NCI-H1105 treated with DMSO at 0.1 percent for 48 hours (cell line): ENCODE measurements at regions not wholly inside any gene's neighbourhood (a gene's known extent, or its start where the extent isn't known, plus 50 kb on each side); places are given as distances from the start of the nearest gene placed in this dataset.
"Not testable (repeated sequence)": the region's sequence is repeated elsewhere in the genome, so short reads cannot be mapped to it uniquely, and the experiment has no call there.

ENCODE experiments used
- DNase-seq: peaks from one replicate; lab custom pipeline; 2025; lab: John Stamatoyannopoulos, UW

- DNase-seq = no peak
These were observed 894.7 kb upstream of the INTU start for GRCh38 chr4:126737899-126738526.

- DNase-seq = no peak
These were observed 894.2 kb upstream of the INTU start for GRCh38 chr4:126738527-126738923.

DNA sequence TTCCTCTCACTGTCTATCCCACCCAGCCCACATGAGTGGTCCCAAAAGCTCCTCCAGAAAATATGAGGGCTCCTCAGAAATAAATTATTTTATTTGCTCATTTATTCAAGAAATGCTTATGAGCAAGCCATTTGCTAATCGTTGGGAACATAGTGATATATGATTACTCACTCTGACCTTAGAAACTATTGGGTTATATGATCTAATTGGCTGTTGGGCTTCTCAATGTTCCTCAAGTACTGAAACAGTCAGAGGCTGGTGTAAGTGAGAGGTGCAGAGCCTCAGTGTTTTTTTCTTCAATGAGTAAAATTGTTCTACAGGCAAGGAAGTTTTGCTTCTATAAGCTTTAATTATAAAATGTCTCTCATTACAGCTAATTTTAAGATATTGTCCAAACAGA, 893.8 kb upstream of the INTU start:
- no peak for DNase-seq

- DNase-seq = no peak
These were observed 892.1 kb upstream of the INTU start for GRCh38 chr4:126740687-126741086.

GRCh38 chr4:126742048-126742447, 890.7 kb upstream of the INTU start:
- DNase-seq = no peak

DNA sequence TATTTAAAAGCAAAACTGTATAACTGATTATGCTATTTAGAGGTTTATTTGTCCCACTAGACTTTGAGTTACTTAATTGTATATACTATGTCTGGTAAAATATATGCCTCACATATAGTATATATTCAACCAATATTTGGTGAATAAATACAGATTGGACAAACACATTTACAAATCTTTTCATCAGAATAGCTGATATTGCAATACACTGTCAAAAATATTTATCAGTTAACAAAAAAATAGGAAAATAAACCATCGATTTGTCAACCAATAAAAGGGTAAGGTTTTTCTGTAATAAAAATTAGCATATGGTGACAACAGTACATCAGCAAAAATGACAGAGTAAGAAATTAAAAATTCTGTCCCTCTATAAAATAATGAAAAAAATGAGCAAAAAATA, 889.9 kb upstream of the INTU start:
- DNase-seq = no peak

GRCh38 chr4:126748736-126749135, 884.0 kb upstream of the INTU start:
- DNase-seq = no peak

- DNase-seq = no peak
These were observed 882.0 kb upstream of the INTU start for GRCh38 chr4:126750723-126751122.

DNA sequence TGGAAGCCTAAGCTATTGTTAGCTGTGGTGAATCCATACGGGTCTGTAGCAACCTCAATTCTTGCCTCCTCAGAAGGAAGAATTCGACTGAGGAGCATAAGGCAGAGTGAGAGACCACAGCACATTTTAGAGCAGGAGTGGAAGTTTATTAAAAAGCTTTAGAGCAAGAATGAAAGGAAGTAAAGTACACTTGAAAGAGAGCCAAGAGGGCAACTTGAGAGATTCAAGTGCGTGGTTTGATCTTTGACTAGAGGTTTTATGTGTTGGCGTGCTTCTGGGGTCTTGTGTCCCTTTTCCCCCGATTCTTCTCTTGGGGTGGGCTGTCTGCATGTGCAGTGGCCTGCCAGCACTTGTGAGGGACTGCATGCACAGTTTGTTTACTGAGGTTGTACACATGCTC, 880.6 kb upstream of the INTU start:
- DNase-seq = no peak

DNA sequence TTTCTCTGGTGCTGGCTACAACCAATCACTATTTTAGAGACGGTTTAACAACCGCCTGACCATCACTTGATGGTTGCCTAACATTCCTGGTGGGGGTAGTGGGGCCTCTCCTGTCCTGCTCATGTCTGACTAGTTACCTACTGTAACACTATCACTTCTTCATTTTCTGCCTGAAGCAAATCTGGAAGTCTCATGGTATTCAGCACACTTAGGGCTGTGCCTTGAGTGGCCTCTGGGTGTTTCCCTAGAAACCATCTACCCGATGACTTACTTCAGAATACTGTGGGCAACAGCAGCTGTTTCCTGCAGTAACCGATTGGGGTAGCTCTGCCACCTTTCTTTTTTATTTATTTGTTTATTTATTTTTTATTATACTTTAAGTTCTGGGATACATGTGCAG, 880.1 kb upstream of the INTU start:
- no peak for DNase-seq

- DNase-seq = no peak
These were observed 879.2 kb upstream of the INTU start for GRCh38 chr4:126753592-126753991.

DNA sequence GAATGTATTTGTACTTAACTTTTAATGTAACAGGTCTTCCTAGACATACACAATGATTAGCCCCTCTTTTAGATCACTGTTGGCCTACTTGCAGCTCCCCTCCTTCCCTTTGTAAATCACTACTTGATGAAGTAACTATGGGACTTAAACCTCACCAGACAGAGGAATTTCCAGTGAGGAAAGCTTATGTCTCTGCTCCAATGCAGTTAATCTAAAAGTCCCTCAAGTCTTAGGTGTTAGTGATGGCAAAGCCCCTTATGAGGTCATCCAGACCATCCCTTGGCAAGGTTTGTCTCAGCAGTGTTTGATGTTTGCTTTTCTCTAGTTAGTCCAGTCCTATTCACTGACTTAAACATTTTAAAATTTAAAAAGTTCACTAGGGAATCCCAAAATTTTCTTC, 877.3 kb upstream of the INTU start:
- no peak for DNase-seq

GRCh38 chr4:126756050-126756829, 876.5 kb upstream of the INTU start:
- no peak for DNase-seq

DNA sequence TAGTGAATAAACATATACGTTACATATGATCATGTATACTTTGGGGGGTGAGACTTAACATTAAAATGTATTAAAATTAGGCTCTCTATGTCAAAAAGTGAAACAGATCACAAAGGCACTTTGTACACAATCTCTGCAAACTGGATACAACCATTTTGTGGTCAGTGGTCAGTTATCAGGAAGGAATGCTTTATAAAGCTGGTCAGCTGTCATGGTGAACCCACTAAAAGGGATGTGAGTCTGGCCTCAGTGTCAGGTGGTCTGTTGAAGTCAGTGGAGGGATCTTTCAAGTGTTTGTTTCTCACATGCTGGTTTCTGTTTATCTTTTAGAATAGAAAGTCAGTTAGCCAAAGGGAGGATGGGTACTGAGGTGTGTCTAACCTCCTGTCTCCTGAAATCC, 875.5 kb upstream of the INTU start:
- no peak for DNase-seq

GRCh38 chr4:126758493-126758892, 874.3 kb upstream of the INTU start:
- no peak for DNase-seq

GRCh38 chr4:126761947-126762662, 870.7 kb upstream of the INTU start:
- DNase-seq = no peak

DNA sequence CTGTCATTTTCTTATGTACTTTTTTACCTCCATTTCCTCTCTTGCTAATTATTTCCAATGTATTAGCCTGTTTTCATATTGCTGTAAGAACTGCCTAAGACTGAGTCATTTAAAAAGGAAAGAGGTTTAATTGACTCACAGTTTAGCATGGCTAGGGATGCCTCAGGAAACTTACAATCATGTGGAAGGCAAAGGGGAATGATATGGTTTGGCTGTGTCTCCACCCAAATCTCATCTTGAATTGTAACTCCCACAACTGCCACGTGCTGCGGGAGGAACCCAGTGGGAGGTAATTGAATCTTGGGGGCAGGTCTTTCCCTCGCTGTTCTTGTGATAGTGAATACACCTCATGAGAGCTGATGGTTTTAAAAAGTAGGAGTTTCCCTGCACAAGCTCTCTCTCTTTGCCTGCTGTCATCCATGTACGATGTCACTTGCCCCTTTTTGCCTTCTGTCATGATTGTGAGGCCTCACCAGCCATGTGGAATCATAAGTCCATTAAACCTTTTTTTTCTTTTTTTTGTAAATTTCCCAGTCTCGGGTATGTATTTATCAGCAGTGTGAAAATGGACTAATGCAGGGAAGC, 870.0 kb upstream of the INTU start:
- no peak for DNase-seq

DNA sequence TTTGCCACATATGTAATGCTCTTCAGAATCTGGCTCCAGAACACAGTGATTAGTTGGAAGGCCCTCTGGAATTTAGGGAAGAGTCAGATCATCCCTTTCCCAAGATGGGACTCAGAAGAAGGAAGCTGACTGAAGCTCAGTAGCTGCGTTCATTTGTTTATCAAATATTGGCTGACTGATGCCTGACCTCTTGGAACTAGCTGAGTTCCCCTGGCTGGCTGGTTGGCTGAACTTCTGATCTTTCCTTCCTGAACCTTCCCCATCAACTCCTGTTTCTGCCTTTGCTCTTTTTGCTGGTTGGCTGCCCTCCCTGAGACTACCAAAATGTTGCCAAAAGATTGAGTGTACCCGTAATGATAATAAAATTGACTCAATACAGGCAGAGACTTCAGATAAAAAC, 866.5 kb upstream of the INTU start:
- no peak for DNase-seq

DNA sequence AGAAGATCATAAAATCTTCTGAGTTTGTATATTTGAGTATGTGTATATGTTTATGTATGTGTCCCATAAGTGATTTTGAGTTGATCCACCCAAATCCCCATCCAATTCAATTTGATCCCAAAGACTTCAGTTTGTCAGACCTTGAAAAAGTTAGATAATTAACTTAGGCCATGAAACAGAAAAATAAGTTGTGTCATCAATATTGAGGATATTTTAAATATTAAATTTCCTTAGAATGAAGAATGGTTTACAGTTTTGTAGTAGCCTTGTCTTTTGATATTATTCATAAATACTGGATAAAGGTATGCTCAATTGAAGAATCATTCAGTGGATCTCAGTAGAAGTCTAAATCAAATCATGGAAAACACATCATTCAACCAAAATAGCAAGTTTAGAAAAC, 864.4 kb upstream of the INTU start:
- no peak for DNase-seq

DNA sequence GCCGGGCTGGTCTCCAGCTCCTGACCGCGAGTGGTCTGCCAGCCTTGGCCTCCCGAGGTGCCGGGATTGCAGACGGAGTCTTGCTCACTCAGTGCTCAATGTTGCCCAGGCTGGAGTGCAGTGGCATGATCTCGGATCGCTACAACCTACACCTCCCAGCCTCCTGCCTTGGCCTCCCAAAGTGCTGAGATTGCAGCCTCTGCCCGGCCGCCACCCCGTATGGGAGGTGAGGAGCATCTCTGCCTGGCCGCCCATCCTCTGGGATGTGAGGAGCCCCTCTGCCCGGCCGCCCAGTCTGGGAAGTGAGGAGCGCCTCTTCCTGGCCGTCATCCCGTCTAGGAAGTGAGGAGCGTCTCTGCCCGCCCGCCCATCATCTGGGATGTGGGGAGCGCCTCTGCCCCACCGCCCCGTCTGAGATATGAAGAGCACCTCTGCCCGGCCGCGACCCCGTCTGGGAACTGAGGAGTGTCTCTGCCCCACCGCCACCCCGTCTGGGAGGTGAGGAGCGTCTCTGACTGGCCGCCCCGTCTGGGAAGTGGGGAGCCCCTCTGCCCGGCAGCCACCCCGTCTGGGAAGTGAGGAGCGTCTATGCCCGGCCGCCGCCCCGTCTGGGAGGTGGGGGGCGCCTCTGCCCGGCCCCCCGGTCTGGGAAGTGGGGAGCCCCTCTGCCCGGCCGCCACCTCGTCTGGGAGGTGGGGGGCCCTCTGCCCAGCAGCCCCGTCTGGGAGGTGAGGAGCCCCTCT, 861.8 kb upstream of the INTU start:
- not testable (repeated sequence) for DNase-seq

- not testable (repeated sequence) for DNase-seq
These were observed 861.1 kb upstream of the INTU start for GRCh38 chr4:126771618-126772017.

DNA sequence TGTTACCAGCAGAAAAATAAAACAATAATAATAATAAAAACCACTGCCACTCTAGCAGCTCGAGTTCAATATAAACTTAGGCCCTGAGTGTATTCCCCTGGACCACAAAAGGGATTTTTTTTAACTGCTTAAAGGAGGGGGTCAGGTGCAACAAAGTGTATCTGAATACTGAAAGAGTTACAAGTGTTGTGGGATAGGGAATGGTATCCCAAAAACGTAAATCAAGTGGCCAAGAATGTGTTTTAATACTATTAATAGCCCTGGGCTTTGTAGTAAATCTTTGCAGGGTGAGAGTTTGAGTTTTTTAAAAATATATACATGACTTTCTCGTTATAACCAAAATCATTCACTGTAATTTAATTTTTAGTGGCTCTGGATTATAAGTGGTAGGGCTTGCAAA, 860.1 kb upstream of the INTU start:
- no peak for DNase-seq
